Loucy (cell line): ENCODE measurements at regions not wholly inside any gene's neighbourhood (a gene's known extent, or its start where the extent isn't known, plus 50 kb on each side); places are given as distances from the start of the nearest gene placed in this dataset.

Source experiments
- CTCF ChIP-seq: fragments of 200-600 bp; sonication (generic); conservative IDR thresholded peaks from 2 replicates; pipeline ENCODE4 v1.5.1; 2014; ENCODE audit warnings: mild to moderate bottlenecking, antibody characterized with exemption, low read length
- EZH2phosphoT487 ChIP-seq: fragments of 200-600 bp; IDR thresholded peaks from 2 replicates; pipeline ENCODE4 v1.6.1; 2018; ENCODE audit warnings: antibody characterized with exemption, mild to moderate bottlenecking, moderate library complexity, borderline replicate concordance

GRCh38 chr18:61277808-61278207, 55.4 kb upstream of the CDH20 start:
- no peak for TF ChIP-seq CTCF
- no peak for TF ChIP-seq EZH2phosphoT487
